BE2C (cell line): ENCODE measurements at regions not wholly inside any gene's neighbourhood (a gene's known extent, or its start where the extent isn't known, plus 50 kb on each side); places are given as distances from the start of the nearest gene placed in this dataset.
"Not testable (repeated sequence)": the region's sequence is repeated elsewhere in the genome, so short reads cannot be mapped to it uniquely, and the experiment has no call there.

Experiments
- DNase-seq: peaks from one replicate; pipeline ENCODE4 v3.0.0-alpha.2; 2020
- H3K27me3 ChIP-seq: fragments of 250-450 bp; sonication (Bioruptor Pico); 2 replicates; pipeline ENCODE4 v1.5.1; 2020; ENCODE audit warnings: mild to moderate bottlenecking
- H3K36me3 ChIP-seq: fragments of 250-450 bp; sonication (Bioruptor Pico); 2 replicates; pipeline ENCODE4 v1.5.1; 2020; ENCODE audit warnings: mild to moderate bottlenecking
- H3K4me1 ChIP-seq: fragments of 250-450 bp; sonication (Bioruptor Pico); 2 replicates; pipeline ENCODE4 v1.5.1; 2020
- H3K4me3 ChIP-seq: 2 replicates; pipeline ENCODE4 v1.5.1; 2011; ENCODE audit warnings: low read depth, low read length
- H3K9me3 ChIP-seq: fragments of 250-450 bp; sonication (Bioruptor Pico); 2 replicates; pipeline ENCODE4 v1.5.1; 2020
- CTCF ChIP-seq: IDR thresholded peaks from 2 replicates; pipeline ENCODE4 v1.5.1; 2012; ENCODE audit warnings: mild to moderate bottlenecking, low read depth, low read length

GRCh38 chr22:25281675-25282345, 62.4 kb downstream of the CRYBB2 start:
- H3K4me3 ChIP-seq, result no peak overlapping the region
- no peak for TF ChIP-seq CTCF
- peaks cover 44% of the 10 kb centered on the region for H3K27me3 ChIP-seq
- no peaks in the 10 kb centered on the region for H3K36me3 ChIP-seq
- no peaks in the 10 kb centered on the region for H3K9me3 ChIP-seq
- no peaks in the 10 kb centered on the region for H3K4me1 ChIP-seq
- no peak for DNase-seq

DNA sequence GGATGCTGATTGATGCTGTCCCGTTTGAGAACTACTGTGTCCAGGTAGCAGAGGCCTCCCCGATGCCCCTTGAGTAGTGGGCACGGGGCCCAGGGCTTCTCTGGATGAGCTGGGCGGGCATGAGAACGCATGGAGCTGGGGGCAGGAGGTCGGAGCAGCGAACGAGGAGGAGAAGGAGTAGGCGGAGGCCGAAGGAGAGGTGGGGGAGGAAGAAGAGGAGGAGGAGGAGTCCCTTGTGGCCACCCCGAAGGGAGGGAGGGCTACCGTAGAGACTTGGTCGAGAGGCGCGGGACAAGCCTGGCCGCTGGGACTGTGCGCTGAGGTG, 62.9 kb downstream of the CRYBB2 start:
- Histone ChIP-seq H3K36me3 (no peaks in the 10 kb centered on the region), H3K4me1 (no peaks in the 10 kb centered on the region), H3K27me3 (peaks cover 44% of the 10 kb centered on the region), H3K4me3 (no peak overlapping the region), H3K9me3 (no peaks in the 10 kb centered on the region)
- TF ChIP-seq CTCF, result no peak
- peak; percentile 8 for DNase-seq

DNA sequence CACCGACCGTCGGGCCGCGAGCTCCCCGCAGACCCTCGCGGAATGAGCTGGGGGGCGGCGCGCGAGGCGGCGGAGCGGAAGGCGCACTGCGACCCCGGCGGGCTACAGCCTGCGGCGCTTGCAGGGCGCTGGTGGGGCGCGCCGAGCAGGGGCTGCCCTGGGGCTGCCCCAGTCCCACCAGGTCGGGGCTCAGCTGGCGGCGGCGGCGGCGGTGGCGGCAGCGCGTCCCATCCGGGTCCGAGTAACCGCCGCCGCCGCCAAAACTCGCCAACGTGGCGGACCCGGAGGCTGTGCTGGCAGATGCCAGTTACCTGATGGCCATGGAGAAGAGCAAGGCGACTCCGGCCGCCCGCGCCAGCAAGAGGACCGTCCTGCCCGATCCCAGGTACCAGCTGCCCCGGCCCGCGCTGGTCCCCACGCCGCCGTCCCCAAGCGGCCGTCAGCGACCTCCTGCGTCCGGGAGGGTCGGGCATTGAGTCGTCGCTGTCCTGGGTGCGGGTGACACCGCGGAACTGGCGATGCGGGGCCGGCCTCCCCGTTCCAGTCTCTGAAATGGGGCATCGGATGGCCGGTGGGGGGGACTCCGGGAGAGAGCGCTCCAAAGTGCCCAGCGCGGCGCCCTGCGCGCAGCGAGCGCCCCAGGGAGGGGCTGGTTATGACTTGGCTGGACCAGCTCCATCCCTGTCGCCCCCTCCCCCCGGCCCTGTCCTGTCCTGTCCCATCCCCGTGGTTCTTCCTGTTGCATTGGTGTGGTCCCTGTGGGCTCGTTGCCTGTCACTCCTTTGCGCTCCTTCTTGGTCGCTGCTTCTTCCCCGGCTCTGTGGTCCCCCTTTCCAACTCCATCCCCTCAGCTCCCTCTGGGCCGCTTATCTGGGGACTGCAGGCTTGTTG, 63.5 kb downstream of the CRYBB2 start:
- H3K4me3 ChIP-seq, result peak overlapping the region; percentile 34
- no peaks in the 10 kb centered on the region for H3K9me3 ChIP-seq
- peaks cover 44% of the 10 kb centered on the region for H3K27me3 ChIP-seq
- no peak for TF ChIP-seq CTCF
- peak; percentile 10 for DNase-seq
- no peaks in the 10 kb centered on the region for H3K36me3 ChIP-seq
- no peaks in the 10 kb centered on the region for H3K4me1 ChIP-seq

DNA sequence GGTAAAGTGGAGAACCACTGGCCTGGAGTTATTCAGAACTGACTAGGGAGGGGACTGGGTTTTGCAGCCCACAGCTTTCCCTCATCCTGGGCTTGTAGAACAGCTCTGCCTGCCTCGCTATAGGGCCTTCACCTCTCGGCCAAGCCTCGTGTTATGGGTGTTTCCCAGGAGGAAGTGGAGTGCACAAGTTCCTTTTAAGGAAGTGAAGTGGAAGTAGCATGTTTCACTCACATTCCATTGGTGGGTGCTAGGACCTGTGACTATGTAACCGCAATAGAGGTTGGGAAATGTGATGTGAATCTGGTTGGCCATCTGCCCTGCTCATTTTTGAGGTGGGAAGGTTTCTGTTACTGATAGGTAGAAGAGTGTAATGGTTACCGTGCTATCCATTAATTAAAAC, 69.0 kb downstream of the CRYBB2 start:
- H3K4me1 ChIP-seq, DNase-seq, H3K9me3 ChIP-seq, H3K36me3 ChIP-seq, H3K4me3 ChIP-seq: not testable (repeated sequence)
- H3K27me3 ChIP-seq, result peaks cover 19% of the 10 kb centered on the region

DNA sequence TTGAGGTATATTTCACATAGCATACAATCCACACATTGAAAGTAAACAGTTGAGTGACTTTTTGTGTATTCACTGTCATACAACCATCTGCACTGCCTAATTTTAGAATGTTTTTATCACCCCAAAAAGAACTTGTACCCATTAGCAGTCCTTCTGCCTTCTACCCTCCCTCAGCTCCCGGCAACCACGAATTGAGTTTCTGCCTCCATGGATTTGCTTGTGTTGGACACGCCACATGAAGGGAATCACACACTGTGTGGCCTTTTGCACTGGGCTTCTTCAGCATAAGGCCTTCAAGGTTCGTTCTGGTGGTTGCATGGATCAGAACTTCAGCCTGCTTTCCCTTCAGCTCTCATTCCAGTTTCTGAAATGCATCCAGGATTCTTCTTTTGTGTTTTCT, 82.5 kb downstream of the CRYBB2 start:
- DNase-seq, H3K4me3 ChIP-seq, H3K4me1 ChIP-seq, H3K9me3 ChIP-seq, H3K36me3 ChIP-seq, H3K27me3 ChIP-seq: not testable (repeated sequence)

- not testable (repeated sequence) for DNase-seq, H3K36me3 ChIP-seq, H3K9me3 ChIP-seq, H3K4me3 ChIP-seq, H3K27me3 ChIP-seq, H3K4me1 ChIP-seq
Measured at GRCh38 chr22:25309586-25309985, 90.1 kb downstream of the CRYBB2 start.

- not testable (repeated sequence) for DNase-seq, H3K36me3 ChIP-seq, H3K4me1 ChIP-seq, H3K27me3 ChIP-seq, H3K4me3 ChIP-seq, H3K9me3 ChIP-seq
Measured at GRCh38 chr22:25311924-25312323, 92.5 kb downstream of the CRYBB2 start.

- TF ChIP-seq CTCF, result no peak
- H3K4me1 ChIP-seq, result no peaks in the 10 kb centered on the region
- H3K27me3 ChIP-seq, result no peaks in the 10 kb centered on the region
- H3K9me3 ChIP-seq, result no peaks in the 10 kb centered on the region
- no peak for DNase-seq
- no peak overlapping the region for H3K4me3 ChIP-seq
- H3K36me3 ChIP-seq, result no peaks in the 10 kb centered on the region
Measured at GRCh38 chr22:25318081-25318823, 98.8 kb downstream of the CRYBB2 start.
